HepG2 (cell line): ENCODE measurements at regions not wholly inside any gene's neighbourhood (a gene's known extent, or its start where the extent isn't known, plus 50 kb on each side); places are given as distances from the start of the nearest gene placed in this dataset.
A peak's percentile ranks its signal among the peaks of the same experiment; 100 is the strongest.

Experiments
- BRD4 ChIP-seq: sonication (generic); formaldehyde crosslinking; IDR thresholded peaks from 2 replicates; pipeline ENCODE4 v1.4.0; 2020; ENCODE audit warnings: missing genetic modification reagents
- FOXA1 ChIP-seq, 2 experiments: fragments of 450-650 bp in 1 of 2; sonication (generic) in 1 of 2; formaldehyde crosslinking in 1 of 2; IDR thresholded peaks; 2 replicates each; pipeline versions ENCODE4 v1.4.0 to v1.6.1; 2016 to 2020; ENCODE audit warnings: missing genetic modification reagents in 1 of 2
- GTF3A ChIP-seq: sonication (generic); formaldehyde crosslinking; conservative IDR thresholded peaks from 2 replicates; pipeline ENCODE4 v1.4.0; 2020; ENCODE audit warnings: mild to moderate bottlenecking, missing genetic modification reagents
- MEIS1 ChIP-seq: sonication (generic); formaldehyde crosslinking; IDR thresholded peaks from 2 replicates; pipeline ENCODE4 v1.9.0; 2021; ENCODE audit warnings: mild to moderate bottlenecking, missing genetic modification reagents, moderate library complexity, borderline replicate concordance
- MLXIP ChIP-seq: sonication (generic); formaldehyde crosslinking; IDR thresholded peaks from 2 replicates; pipeline ENCODE4 v1.9.0; 2021; ENCODE audit warnings: missing genetic modification reagents, borderline replicate concordance
- NFRKB ChIP-seq: fragments of 450-650 bp; IDR thresholded peaks from 2 replicates; pipeline ENCODE4 v1.6.1; 2017
- RFX3 ChIP-seq: IDR thresholded peaks from 2 replicates; pipeline ENCODE4 v1.6.1; 2016; ENCODE audit warnings: missing biosample characterization, missing genetic modification reagents
- TCF12 ChIP-seq, 2 experiments: fragments of 450-650 bp in 1 of 2; sonication (generic) in 1 of 2; formaldehyde crosslinking in 1 of 2; IDR thresholded peaks; 2 replicates each; pipeline versions ENCODE4 v1.6.1 to v1.8.0; 2017 to 2022; ENCODE audit warnings: antibody characterized with exemption in 1 of 2, mild to moderate bottlenecking in 1 of 2, missing genetic modification reagents in 1 of 2, moderate library complexity in 1 of 2
- ZBTB38 ChIP-seq: sonication (generic); formaldehyde crosslinking; IDR thresholded peaks from 2 replicates; pipeline ENCODE4 v1.5.1; 2020; ENCODE audit warnings: mild to moderate bottlenecking, missing genetic modification reagents
- ZNF17 ChIP-seq: sonication (generic); formaldehyde crosslinking; IDR thresholded peaks from 2 replicates; pipeline ENCODE4 v1.5.0; 2020; ENCODE audit warnings: mild to moderate bottlenecking, missing genetic modification reagents
- ZNF432 ChIP-seq: sonication (generic); formaldehyde crosslinking; IDR thresholded peaks from 2 replicates; pipeline ENCODE4 v1.5.0; 2020; ENCODE audit warnings: missing genetic modification reagents, mild to moderate bottlenecking, borderline replicate concordance
- ZNF496 ChIP-seq: sonication (generic); formaldehyde crosslinking; IDR thresholded peaks from 2 replicates; pipeline ENCODE4 v1.8.1; 2023; ENCODE audit warnings: mild to moderate bottlenecking, moderate library complexity, missing genetic modification reagents; ENCODE audit not compliant: insufficient replicate concordance
- ZNF691 ChIP-seq: sonication (generic); formaldehyde crosslinking; IDR thresholded peaks from 2 replicates; pipeline ENCODE4 v1.4.0; 2020; ENCODE audit warnings: missing genetic modification reagents, low read depth, mild to moderate bottlenecking, borderline replicate concordance
- ZNF775 ChIP-seq: sonication (generic); formaldehyde crosslinking; IDR thresholded peaks from 2 replicates; pipeline ENCODE4 v1.4.0; 2020; ENCODE audit warnings: missing genetic modification reagents, mild to moderate bottlenecking, moderate library complexity, borderline replicate concordance
- TF ChIP-seq, protein P1 (sequence below): sonication (generic); formaldehyde crosslinking; IDR thresholded peaks from 2 replicates; pipeline ENCODE4 v1.5.1; 2020; ENCODE audit warnings: missing genetic modification reagents, mild to moderate bottlenecking, borderline replicate concordance
- TF ChIP-seq, protein P2 (sequence below): sonication (generic); formaldehyde crosslinking; IDR thresholded peaks from 2 replicates; pipeline ENCODE4 v1.5.1; 2020; ENCODE audit warnings: missing genetic modification reagents, mild to moderate bottlenecking, borderline replicate concordance
- TF ChIP-seq, protein P3 (sequence below): sonication (generic); formaldehyde crosslinking; IDR thresholded peaks from 2 replicates; pipeline ENCODE4 v1.8.1; 2023; ENCODE audit warnings: missing genetic modification reagents, mild to moderate bottlenecking, borderline replicate concordance
- TF ChIP-seq, protein P4 (sequence below): sonication (generic); formaldehyde crosslinking; IDR thresholded peaks from 2 replicates; pipeline ENCODE4 v1.5.0; 2020; ENCODE audit warnings: mild to moderate bottlenecking, missing genetic modification reagents

- TF ChIP-seq, protein P1, sequence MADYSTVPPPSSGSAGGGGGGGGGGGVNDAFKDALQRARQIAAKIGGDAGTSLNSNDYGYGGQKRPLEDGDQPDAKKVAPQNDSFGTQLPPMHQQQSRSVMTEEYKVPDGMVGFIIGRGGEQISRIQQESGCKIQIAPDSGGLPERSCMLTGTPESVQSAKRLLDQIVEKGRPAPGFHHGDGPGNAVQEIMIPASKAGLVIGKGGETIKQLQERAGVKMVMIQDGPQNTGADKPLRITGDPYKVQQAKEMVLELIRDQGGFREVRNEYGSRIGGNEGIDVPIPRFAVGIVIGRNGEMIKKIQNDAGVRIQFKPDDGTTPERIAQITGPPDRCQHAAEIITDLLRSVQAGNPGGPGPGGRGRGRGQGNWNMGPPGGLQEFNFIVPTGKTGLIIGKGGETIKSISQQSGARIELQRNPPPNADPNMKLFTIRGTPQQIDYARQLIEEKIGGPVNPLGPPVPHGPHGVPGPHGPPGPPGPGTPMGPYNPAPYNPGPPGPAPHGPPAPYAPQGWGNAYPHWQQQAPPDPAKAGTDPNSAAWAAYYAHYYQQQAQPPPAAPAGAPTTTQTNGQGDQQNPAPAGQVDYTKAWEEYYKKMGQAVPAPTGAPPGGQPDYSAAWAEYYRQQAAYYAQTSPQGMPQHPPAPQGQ (CRISPR knock-in tag) = no peak
- TF ChIP-seq NFRKB (no peak), TCF12 (IDR thresholded peaks at IDR 0.05) (no peak), TCF12 (CRISPR knock-in tag; IDR thresholded peaks at IDR 0.05) (no peak), BRD4 (CRISPR knock-in tag) (no peak), ZNF691 (CRISPR knock-in tag) (no peak), MLXIP (CRISPR knock-in tag) (no peak), MEIS1 (no peak), ZBTB38 (CRISPR knock-in tag) (peak; percentile 85), ZNF775 (CRISPR knock-in tag) (no peak), ZNF17 (CRISPR knock-in tag) (no peak), GTF3A (CRISPR knock-in tag) (no peak), RFX3 (CRISPR knock-in tag) (no peak), ZNF496 (no peak), FOXA1 (IDR thresholded peaks at IDR 0.05) (no peak), FOXA1 (CRISPR knock-in tag; IDR thresholded peaks at IDR 0.05) (0 out of 2 replicates have a peak, but pooled peaks have one; percentile 5), ZNF432 (CRISPR knock-in tag) (no peak)
- TF ChIP-seq, protein P2, sequence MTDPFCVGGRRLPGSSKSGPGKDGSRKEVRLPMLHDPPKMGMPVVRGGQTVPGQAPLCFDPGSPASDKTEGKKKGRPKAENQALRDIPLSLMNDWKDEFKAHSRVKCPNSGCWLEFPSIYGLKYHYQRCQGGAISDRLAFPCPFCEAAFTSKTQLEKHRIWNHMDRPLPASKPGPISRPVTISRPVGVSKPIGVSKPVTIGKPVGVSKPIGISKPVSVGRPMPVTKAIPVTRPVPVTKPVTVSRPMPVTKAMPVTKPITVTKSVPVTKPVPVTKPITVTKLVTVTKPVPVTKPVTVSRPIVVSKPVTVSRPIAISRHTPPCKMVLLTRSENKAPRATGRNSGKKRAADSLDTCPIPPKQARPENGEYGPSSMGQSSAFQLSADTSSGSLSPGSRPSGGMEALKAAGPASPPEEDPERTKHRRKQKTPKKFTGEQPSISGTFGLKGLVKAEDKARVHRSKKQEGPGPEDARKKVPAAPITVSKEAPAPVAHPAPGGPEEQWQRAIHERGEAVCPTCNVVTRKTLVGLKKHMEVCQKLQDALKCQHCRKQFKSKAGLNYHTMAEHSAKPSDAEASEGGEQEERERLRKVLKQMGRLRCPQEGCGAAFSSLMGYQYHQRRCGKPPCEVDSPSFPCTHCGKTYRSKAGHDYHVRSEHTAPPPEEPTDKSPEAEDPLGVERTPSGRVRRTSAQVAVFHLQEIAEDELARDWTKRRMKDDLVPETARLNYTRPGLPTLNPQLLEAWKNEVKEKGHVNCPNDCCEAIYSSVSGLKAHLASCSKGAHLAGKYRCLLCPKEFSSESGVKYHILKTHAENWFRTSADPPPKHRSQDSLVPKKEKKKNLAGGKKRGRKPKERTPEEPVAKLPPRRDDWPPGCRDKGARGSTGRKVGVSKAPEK (CRISPR knock-in tag) = no peak
- TF ChIP-seq, protein P3, sequence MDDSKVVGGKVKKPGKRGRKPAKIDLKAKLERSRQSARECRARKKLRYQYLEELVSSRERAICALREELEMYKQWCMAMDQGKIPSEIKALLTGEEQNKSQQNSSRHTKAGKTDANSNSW (CRISPR knock-in tag) = no peak
- TF ChIP-seq, protein P4, sequence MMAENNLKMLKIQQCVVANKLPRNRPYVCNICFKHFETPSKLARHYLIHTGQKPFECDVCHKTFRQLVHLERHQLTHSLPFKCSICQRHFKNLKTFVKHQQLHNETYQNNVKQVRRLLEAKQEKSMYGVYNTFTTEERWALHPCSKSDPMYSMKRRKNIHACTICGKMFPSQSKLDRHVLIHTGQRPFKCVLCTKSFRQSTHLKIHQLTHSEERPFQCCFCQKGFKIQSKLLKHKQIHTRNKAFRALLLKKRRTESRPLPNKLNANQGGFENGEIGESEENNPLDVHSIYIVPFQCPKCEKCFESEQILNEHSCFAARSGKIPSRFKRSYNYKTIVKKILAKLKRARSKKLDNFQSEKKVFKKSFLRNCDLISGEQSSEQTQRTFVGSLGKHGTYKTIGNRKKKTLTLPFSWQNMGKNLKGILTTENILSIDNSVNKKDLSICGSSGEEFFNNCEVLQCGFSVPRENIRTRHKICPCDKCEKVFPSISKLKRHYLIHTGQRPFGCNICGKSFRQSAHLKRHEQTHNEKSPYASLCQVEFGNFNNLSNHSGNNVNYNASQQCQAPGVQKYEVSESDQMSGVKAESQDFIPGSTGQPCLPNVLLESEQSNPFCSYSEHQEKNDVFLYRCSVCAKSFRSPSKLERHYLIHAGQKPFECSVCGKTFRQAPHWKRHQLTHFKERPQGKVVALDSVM = peak; percentile 60; the same call in 1 of the 2 replicates
These were observed 149.8 kb downstream of the AKR1D1 start (continued) for GRCh38 chr7:138226001-138226476.
